Cerebellar cortex (tissue), 1 donor: ENCODE measurements at regions not wholly inside any gene's neighbourhood (a gene's known extent, or its start where the extent isn't known, plus 50 kb on each side); places are given as distances from the start of the nearest gene placed in this dataset.
"Not testable (repeated sequence)": the region's sequence is repeated elsewhere in the genome, so short reads cannot be mapped to it uniquely, and the experiment has no call there.

Experiments
- DNase-seq: peaks from one replicate; pipeline ENCODE4 v3.0.0-alpha.2; 2015; ENCODE audit warnings: low spot score

GRCh38 chr12:71385155-71385554, 54.4 kb upstream of the LGR5 start:
- no peak for DNase-seq

- DNase-seq: not testable (repeated sequence)
Observed at GRCh38 chr12:71376711-71377355, 62.8 kb upstream of the LGR5 start.

- DNase-seq: no peak
Observed at GRCh38 chr12:71371122-71371521, 68.5 kb upstream of the LGR5 start.

GRCh38 chr12:71360013-71360412, 79.6 kb upstream of the LGR5 start:
- DNase-seq: no peak

- DNase-seq: no peak
Observed at GRCh38 chr12:71356569-71356968, 83.0 kb upstream of the LGR5 start.

- DNase-seq: no peak
Observed at GRCh38 chr12:71354871-71355270, 84.7 kb upstream of the LGR5 start.

GRCh38 chr12:71353607-71354006, 86.0 kb upstream of the LGR5 start:
- no peak for DNase-seq

- DNase-seq: no peak
Observed at GRCh38 chr12:71349950-71350349, 89.6 kb upstream of the LGR5 start.

- DNase-seq: no peak
Observed at GRCh38 chr12:71338933-71339332, 100.7 kb upstream of the LGR5 start.

- no peak for DNase-seq
Observed at GRCh38 chr12:71335963-71336257, 103.7 kb upstream of the LGR5 start.

- no peak for DNase-seq
Observed at GRCh38 chr12:71335151-71335962, 104.2 kb upstream of the LGR5 start.

- no peak for DNase-seq
Observed at GRCh38 chr12:71333418-71333817, 106.2 kb upstream of the LGR5 start.

- no peak for DNase-seq
Observed at GRCh38 chr12:71329956-71330355, 109.6 kb upstream of the LGR5 start.

GRCh38 chr12:71321531-71321930, 118.1 kb upstream of the LGR5 start:
- no peak for DNase-seq

- no peak for DNase-seq
Observed at GRCh38 chr12:71321130-71321529, 118.5 kb upstream of the LGR5 start.

- DNase-seq: no peak
Observed at GRCh38 chr12:71315328-71315985, 124.1 kb upstream of the LGR5 start.

- DNase-seq: no peak
Observed at GRCh38 chr12:71312768-71313403, 126.7 kb upstream of the LGR5 start.

- DNase-seq: not testable (repeated sequence)
Observed at GRCh38 chr12:71311611-71312010, 128.0 kb upstream of the LGR5 start.

- DNase-seq: no peak
Observed at GRCh38 chr12:71306808-71307207, 132.8 kb upstream of the LGR5 start.

GRCh38 chr12:71304306-71304705, 135.3 kb upstream of the LGR5 start:
- DNase-seq: no peak

GRCh38 chr12:71303199-71303598, 136.4 kb upstream of the LGR5 start:
- no peak for DNase-seq

GRCh38 chr12:71300772-71301675, 138.6 kb upstream of the LGR5 start:
- no peak for DNase-seq
